NCI-H2196 treated with DMSO at 0.1 percent for 48 hours (cell line): ENCODE measurements at regions not wholly inside any gene's neighbourhood (a gene's known extent, or its start where the extent isn't known, plus 50 kb on each side); places are given as distances from the start of the nearest gene placed in this dataset.
"Not testable (repeated sequence)": the region's sequence is repeated elsewhere in the genome, so short reads cannot be mapped to it uniquely, and the experiment has no call there.

Source experiments
- DNase-seq: peaks from one replicate; lab custom pipeline; 2025; ENCODE audit not compliant: unreplicated experiment; lab: John Stamatoyannopoulos, UW

- no peak for DNase-seq
Measured at GRCh38 chr19:23475477-23475876, 80.2 kb upstream of the ZNF91 start.

GRCh38 chr19:23474761-23475160 lies 79.5 kb upstream of the ZNF91 start:
- no peak for DNase-seq

- no peak for DNase-seq
Measured at GRCh38 chr19:23474172-23474571, 78.9 kb upstream of the ZNF91 start.

DNA sequence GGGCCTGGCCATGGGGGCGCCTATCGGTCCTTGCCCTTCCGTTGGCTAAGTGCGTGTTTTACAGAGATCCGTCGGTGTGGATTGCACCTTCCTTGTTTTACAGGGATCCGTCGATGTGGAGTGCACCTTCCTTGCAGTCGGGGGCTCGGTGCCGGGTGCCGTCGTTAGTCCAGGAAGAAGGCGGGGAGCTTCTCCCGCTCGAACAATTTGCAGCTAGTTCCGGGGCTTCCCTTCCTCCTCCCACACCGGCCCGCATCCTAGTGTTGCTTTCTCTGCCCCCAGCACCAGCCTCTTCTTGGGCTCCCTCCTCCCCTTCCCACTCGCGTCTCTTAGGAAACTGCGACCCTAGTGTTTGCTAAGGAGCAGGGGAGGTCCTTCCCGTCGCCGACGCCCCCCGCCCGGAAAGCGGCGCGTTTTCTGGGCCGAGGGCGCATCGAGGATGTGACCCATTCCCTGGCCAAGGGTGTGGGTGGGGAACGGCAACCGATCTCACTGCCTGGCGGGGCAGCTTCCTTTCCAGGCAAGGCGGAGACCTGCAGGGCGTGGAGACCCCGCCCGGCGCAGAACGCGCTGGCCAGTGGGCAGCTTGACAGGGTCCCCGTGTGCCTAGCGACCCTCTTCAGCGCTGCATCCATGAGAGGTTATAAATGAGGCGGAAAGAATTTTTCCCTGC lies 75.7 kb upstream of the ZNF91 start:
- no peak for DNase-seq

DNA sequence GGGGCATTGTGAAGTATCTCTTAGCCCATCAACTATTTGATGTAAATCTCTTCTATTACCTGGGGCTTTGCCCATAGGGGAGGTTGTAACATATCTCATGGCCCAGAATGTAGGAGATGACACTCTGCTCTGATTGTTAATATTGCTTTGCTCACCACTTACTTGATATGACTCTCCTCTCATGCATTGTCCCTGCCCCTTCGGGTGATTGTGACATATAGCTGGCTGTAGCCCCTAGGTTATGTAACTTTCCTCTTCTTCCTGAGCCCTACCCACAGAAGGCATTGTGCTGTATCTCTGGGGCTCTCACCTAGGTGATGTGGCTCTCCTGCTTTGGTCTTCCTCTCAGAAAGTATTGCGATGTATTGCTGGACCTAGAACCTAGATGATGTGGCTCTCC lies 69.1 kb upstream of the ZNF91 start:
- not testable (repeated sequence) for DNase-seq

GRCh38 chr19:23461120-23461519 lies 65.8 kb upstream of the ZNF91 start:
- DNase-seq: no peak

GRCh38 chr19:23460656-23461055 lies 65.4 kb upstream of the ZNF91 start:
- DNase-seq: no peak
